Parathyroid adenoma (tissue), 2 donors: ENCODE measurements at regions not wholly inside any gene's neighbourhood (a gene's known extent, or its start where the extent isn't known, plus 50 kb on each side); places are given as distances from the start of the nearest gene placed in this dataset.
"Not testable (repeated sequence)": the region's sequence is repeated elsewhere in the genome, so short reads cannot be mapped to it uniquely, and the experiment has no call there.

Experiments used
- H2AFZ ChIP-seq: fragments of 300-600 bp; sonication (generic); one replicate; pipeline ENCODE4 v1.7.0; 2017; ENCODE audit warnings: antibody characterized with exemption, mild to moderate bottlenecking
- H3K27ac ChIP-seq: fragments of 300-600 bp; sonication (generic); one replicate; pipeline ENCODE4 v1.7.0; 2017
- H3K27me3 ChIP-seq: fragments of 300-600 bp; sonication (generic); one replicate; pipeline ENCODE4 v1.7.0; 2017; ENCODE audit warnings: low read length; ENCODE audit not compliant: control insufficient read depth, insufficient read depth
- H3K36me3 ChIP-seq: fragments of 300-600 bp; sonication (generic); one replicate; pipeline ENCODE4 v1.7.0; 2017; ENCODE audit warnings: low read length; ENCODE audit not compliant: control insufficient read depth, insufficient read depth
- H3K4me1 ChIP-seq: fragments of 300-600 bp; sonication (generic); one replicate; pipeline ENCODE4 v1.7.0; 2017; ENCODE audit warnings: control low read depth
- H3K4me2 ChIP-seq: fragments of 300-600 bp; sonication (generic); one replicate; pipeline ENCODE4 v1.7.0; 2017; ENCODE audit warnings: low read length
- H3K4me3 ChIP-seq: fragments of 300-600 bp; sonication (generic); one replicate; pipeline ENCODE4 v1.7.0; 2017; ENCODE audit warnings: low read depth, low read length
- H3K79me2 ChIP-seq: fragments of 300-600 bp; sonication (generic); one replicate; pipeline ENCODE4 v1.7.0; 2017; ENCODE audit warnings: control low read depth
- H3K9ac ChIP-seq: fragments of 300-600 bp; sonication (generic); one replicate; pipeline ENCODE4 v1.7.0; 2017; ENCODE audit warnings: mild to moderate bottlenecking
- H3K9me3 ChIP-seq: fragments of 300-600 bp; sonication (generic); one replicate; pipeline ENCODE4 v1.7.0; 2017; ENCODE audit warnings: low read length; ENCODE audit not compliant: control insufficient read depth
- CTCF ChIP-seq: fragments of 300-600 bp; sonication (generic); IDR thresholded peaks from one replicate; pipeline ENCODE4 v1.7.0; 2017; ENCODE audit warnings: antibody characterized with exemption, mild to moderate bottlenecking
- donor health status: primary hyperparathyroidism.

DNA sequence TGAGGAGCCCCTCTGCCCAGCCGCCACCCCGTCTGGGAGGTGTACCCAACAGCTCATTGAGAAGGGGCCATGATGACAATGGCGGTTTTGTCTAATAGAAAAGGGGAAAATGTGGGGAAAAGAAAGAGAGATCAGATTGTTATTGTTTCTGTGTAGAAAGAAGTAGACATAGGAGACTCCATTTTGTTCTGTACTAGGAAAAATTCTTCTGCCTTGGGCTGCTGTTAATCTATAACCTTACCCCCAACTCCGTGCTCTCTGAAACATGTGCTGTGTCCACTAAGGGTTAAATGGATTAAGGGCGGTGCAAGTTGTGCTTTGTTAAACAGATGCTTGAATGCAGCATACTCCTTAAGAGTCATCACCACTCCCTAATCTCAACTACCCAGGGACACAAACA is 861.1 kb upstream of the INTU start:
- not testable (repeated sequence) for H3K9me3 ChIP-seq, H2AFZ ChIP-seq, H3K4me2 ChIP-seq, H3K36me3 ChIP-seq, H3K4me3 ChIP-seq, H3K9ac ChIP-seq, H3K27ac ChIP-seq, H3K4me1 ChIP-seq, H3K27me3 ChIP-seq, H3K79me2 ChIP-seq

DNA sequence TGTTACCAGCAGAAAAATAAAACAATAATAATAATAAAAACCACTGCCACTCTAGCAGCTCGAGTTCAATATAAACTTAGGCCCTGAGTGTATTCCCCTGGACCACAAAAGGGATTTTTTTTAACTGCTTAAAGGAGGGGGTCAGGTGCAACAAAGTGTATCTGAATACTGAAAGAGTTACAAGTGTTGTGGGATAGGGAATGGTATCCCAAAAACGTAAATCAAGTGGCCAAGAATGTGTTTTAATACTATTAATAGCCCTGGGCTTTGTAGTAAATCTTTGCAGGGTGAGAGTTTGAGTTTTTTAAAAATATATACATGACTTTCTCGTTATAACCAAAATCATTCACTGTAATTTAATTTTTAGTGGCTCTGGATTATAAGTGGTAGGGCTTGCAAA is 860.1 kb upstream of the INTU start:
- no peaks in the 10 kb centered on the region for H3K9me3 ChIP-seq
- TF ChIP-seq CTCF = no peak
- H3K9ac ChIP-seq = no peak overlapping the region
- no peaks in the 10 kb centered on the region for H3K4me1 ChIP-seq
- no peaks in the 10 kb centered on the region for H3K36me3 ChIP-seq
- H3K4me3 ChIP-seq = no peak overlapping the region
- no peaks in the 10 kb centered on the region for H3K79me2 ChIP-seq
- no peak overlapping the region for H2AFZ ChIP-seq
- H3K27me3 ChIP-seq = no peaks in the 10 kb centered on the region
- H3K27ac ChIP-seq = no peak overlapping the region
- H3K4me2 ChIP-seq = no peak overlapping the region

GRCh38 chr4:126775485-126776106 is 857.2 kb upstream of the INTU start:
- Histone ChIP-seq H3K9me3 (no peaks in the 10 kb centered on the region), H3K79me2 (no peaks in the 10 kb centered on the region), H2AFZ (no peak overlapping the region), H3K27ac (no peak overlapping the region), H3K4me2 (no peak overlapping the region), H3K9ac (no peak overlapping the region), H3K27me3 (no peaks in the 10 kb centered on the region), H3K36me3 (no peaks in the 10 kb centered on the region), H3K4me3 (no peak overlapping the region), H3K4me1 (no peaks in the 10 kb centered on the region)
- no peak for TF ChIP-seq CTCF

GRCh38 chr4:126776361-126776760 is 856.4 kb upstream of the INTU start:
- H3K9me3 ChIP-seq = no peaks in the 10 kb centered on the region
- no peaks in the 10 kb centered on the region for H3K27me3 ChIP-seq
- no peaks in the 10 kb centered on the region for H3K36me3 ChIP-seq
- no peak overlapping the region for H3K4me2 ChIP-seq
- H3K79me2 ChIP-seq = no peaks in the 10 kb centered on the region
- no peak overlapping the region for H3K4me3 ChIP-seq
- H3K9ac ChIP-seq = no peak overlapping the region
- no peak overlapping the region for H3K27ac ChIP-seq
- no peak for TF ChIP-seq CTCF
- no peaks in the 10 kb centered on the region for H3K4me1 ChIP-seq
- no peak overlapping the region for H2AFZ ChIP-seq

DNA sequence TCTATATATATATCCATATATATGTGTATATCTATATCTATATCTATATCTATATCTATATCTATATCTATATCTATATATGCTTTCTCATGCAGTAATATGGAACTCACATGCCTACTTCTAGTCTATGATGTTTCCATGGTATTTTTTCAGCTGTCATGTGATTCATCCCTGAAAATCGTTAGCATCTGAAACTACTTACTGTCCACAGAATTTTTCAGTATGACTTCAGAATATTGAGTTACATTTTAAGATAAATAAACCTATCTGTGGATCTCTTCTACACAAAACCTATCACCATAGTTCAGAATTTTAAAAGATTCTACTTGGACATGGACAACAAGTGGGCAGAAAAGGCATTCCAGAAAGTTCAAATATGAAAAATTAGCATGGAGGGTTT is 855.1 kb upstream of the INTU start:
- H3K4me1 ChIP-seq = no peaks in the 10 kb centered on the region
- no peak overlapping the region for H2AFZ ChIP-seq
- no peak overlapping the region for H3K27ac ChIP-seq
- no peak overlapping the region for H3K4me2 ChIP-seq
- H3K27me3 ChIP-seq = no peaks in the 10 kb centered on the region
- no peaks in the 10 kb centered on the region for H3K9me3 ChIP-seq
- H3K36me3 ChIP-seq = no peaks in the 10 kb centered on the region
- H3K4me3 ChIP-seq = no peak overlapping the region
- no peaks in the 10 kb centered on the region for H3K79me2 ChIP-seq
- no peak overlapping the region for H3K9ac ChIP-seq
- TF ChIP-seq CTCF = no peak
